Astrocyte (in vitro differentiated cells and primary cell): ENCODE measurements at regions not wholly inside any gene's neighbourhood (a gene's known extent, or its start where the extent isn't known, plus 50 kb on each side); places are given as distances from the start of the nearest gene placed in this dataset.
A peak's percentile ranks its signal among the peaks of the same experiment; 100 is the strongest.

ENCODE experiments used
- DNase-seq: peaks from one replicate; pipeline ENCODE4 v3.0.0-alpha.2; 2010; ENCODE audit warnings: low read depth
- FAIRE-seq: peaks from 2 replicates; lab custom pipeline; 2011; peaks lifted over from hg19 to GRCh38; lab: Jason Lieb, UNC
- H2AFZ ChIP-seq: 2 replicates; pipeline ENCODE4 v1.6.0; 2012; ENCODE audit warnings: low read depth, low read length, inconsistent platforms
- H3K27ac ChIP-seq: 2 replicates; pipeline ENCODE4 v1.5.1; 2011; ENCODE audit warnings: low read depth, low read length, inconsistent platforms
- H3K27me3 ChIP-seq: 2 replicates; pipeline ENCODE4 v1.6.0; 2011; ENCODE audit warnings: low read length, inconsistent platforms; ENCODE audit not compliant: insufficient read depth
- H3K36me3 ChIP-seq: 2 replicates; pipeline ENCODE4 v1.5.1; 2011; ENCODE audit warnings: low read length, inconsistent platforms; ENCODE audit not compliant: insufficient read depth
- H3K4me1 ChIP-seq: 2 replicates; pipeline ENCODE4 v1.5.1; 2011; ENCODE audit warnings: low read length, inconsistent platforms; ENCODE audit not compliant: insufficient read depth
- H3K4me2 ChIP-seq: 2 replicates; pipeline ENCODE4 v1.6.0; 2012; ENCODE audit warnings: low read length, inconsistent platforms
- H3K4me3 ChIP-seq: 2 replicates; pipeline ENCODE4 v1.5.1; 2011; ENCODE audit warnings: low read depth, mild to moderate bottlenecking, low read length, inconsistent platforms; ENCODE audit not compliant: insufficient read depth
- H3K79me2 ChIP-seq: 2 replicates; pipeline ENCODE4 v1.6.0; 2012; ENCODE audit warnings: mild to moderate bottlenecking, low read length, inconsistent platforms; ENCODE audit not compliant: insufficient read depth
- H3K9ac ChIP-seq: 2 replicates; pipeline ENCODE4 v1.6.0; 2012; ENCODE audit warnings: mild to moderate bottlenecking, low read length, inconsistent platforms
- H3K9me3 ChIP-seq: 2 replicates; pipeline ENCODE4 v1.5.1; 2012; ENCODE audit warnings: low read depth, mild to moderate bottlenecking, low read length, inconsistent platforms; ENCODE audit not compliant: insufficient read depth
- H4K20me1 ChIP-seq: 2 replicates; pipeline ENCODE4 v1.6.0; 2012; ENCODE audit warnings: low read length, inconsistent platforms; ENCODE audit not compliant: insufficient read depth
- H3K27ac Mint-ChIP-seq: one replicate; pipeline ENCODE4 v1.8.0; 2021; ENCODE audit warnings: mild to moderate bottlenecking, mixed read lengths; ENCODE audit not compliant: unreplicated experiment
- H3K27me3 Mint-ChIP-seq: one replicate; pipeline ENCODE4 v1.8.0; 2021; ENCODE audit warnings: low read depth, mixed read lengths; ENCODE audit not compliant: unreplicated experiment
- H3K36me3 Mint-ChIP-seq: one replicate; pipeline ENCODE4 v1.8.0; 2021; ENCODE audit warnings: low read depth, mixed read lengths; ENCODE audit not compliant: unreplicated experiment
- H3K4me1 Mint-ChIP-seq: one replicate; pipeline ENCODE4 v1.8.0; 2021; ENCODE audit warnings: low read depth, mixed read lengths; ENCODE audit not compliant: unreplicated experiment
- H3K4me3 Mint-ChIP-seq: one replicate; pipeline ENCODE4 v1.8.0; 2021; ENCODE audit warnings: mild to moderate bottlenecking, moderate library complexity, mixed read lengths; ENCODE audit not compliant: unreplicated experiment
- H3K9me3 Mint-ChIP-seq: one replicate; pipeline ENCODE4 v1.8.0; 2021; ENCODE audit warnings: mild to moderate bottlenecking, mixed read lengths; ENCODE audit not compliant: unreplicated experiment
- EZH2 ChIP-seq: IDR thresholded peaks from 2 replicates; pipeline ENCODE4 v1.6.1; 2012; ENCODE audit warnings: mild to moderate bottlenecking, low read length, inconsistent platforms; ENCODE audit not compliant: insufficient read depth
- TF ChIP-seq, protein P1 (sequence below): IDR thresholded peaks from 2 replicates; pipeline ENCODE4 v1.5.1; 2011; ENCODE audit warnings: low read depth, mild to moderate bottlenecking, inconsistent platforms, low read length, moderate library complexity; ENCODE audit not compliant: insufficient read depth

GRCh38 chr18:24840640-24841039, 380.2 kb downstream of the HRH4 start:
- TF ChIP-seq, protein P1, sequence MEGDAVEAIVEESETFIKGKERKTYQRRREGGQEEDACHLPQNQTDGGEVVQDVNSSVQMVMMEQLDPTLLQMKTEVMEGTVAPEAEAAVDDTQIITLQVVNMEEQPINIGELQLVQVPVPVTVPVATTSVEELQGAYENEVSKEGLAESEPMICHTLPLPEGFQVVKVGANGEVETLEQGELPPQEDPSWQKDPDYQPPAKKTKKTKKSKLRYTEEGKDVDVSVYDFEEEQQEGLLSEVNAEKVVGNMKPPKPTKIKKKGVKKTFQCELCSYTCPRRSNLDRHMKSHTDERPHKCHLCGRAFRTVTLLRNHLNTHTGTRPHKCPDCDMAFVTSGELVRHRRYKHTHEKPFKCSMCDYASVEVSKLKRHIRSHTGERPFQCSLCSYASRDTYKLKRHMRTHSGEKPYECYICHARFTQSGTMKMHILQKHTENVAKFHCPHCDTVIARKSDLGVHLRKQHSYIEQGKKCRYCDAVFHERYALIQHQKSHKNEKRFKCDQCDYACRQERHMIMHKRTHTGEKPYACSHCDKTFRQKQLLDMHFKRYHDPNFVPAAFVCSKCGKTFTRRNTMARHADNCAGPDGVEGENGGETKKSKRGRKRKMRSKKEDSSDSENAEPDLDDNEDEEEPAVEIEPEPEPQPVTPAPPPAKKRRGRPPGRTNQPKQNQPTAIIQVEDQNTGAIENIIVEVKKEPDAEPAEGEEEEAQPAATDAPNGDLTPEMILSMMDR: no peak
- no peak for TF ChIP-seq EZH2
- no peak overlapping the region for H3K4me3 ChIP-seq
- no peaks in the 10 kb centered on the region for H3K36me3 ChIP-seq
- H3K9me3 ChIP-seq: no peaks in the 10 kb centered on the region
- H4K20me1 ChIP-seq: no peaks in the 10 kb centered on the region
- Mint-ChIP-seq H3K9me3 (no peaks in the 10 kb centered on the region), H3K4me3 (no peak overlapping the region), H3K4me1 (peaks cover 25% of the 10 kb centered on the region), H3K27me3 (peaks cover 3% of the 10 kb centered on the region), H3K36me3 (no peaks in the 10 kb centered on the region), H3K27ac (peak overlapping the region; percentile 92)
- no peaks in the 10 kb centered on the region for H3K27me3 ChIP-seq
- peaks cover 7% of the 10 kb centered on the region for H3K4me1 ChIP-seq
- H3K9ac ChIP-seq: no peak overlapping the region
- H3K4me2 ChIP-seq: no peak overlapping the region
- FAIRE-seq (no peak), DNase-seq (no peak)
- no peak overlapping the region for H2AFZ ChIP-seq
- no peak overlapping the region for H3K27ac ChIP-seq
- no peaks in the 10 kb centered on the region for H3K79me2 ChIP-seq

DNA sequence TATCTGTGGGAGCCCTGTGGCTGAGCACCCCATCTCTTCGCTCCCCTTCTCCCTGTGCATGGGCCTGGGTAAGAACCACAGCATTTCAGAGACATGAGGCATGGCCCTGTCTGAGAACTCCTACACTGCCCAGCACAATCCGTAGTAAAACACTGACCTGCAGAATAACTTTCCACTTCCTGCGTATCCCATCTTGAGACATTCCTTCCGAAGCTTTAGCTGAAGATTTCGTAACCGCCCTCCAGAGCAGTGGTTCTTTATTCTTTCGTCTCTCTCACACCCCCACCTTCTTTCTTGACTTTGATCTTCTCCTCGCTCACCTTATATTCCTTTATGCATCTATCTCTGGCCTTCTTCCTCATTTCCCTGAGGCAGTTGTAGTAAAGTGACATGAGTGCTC, 381.1 kb downstream of the HRH4 start:
- Histone ChIP-seq H4K20me1 (no peaks in the 10 kb centered on the region), H3K4me3 (no peak overlapping the region), H3K27me3 (no peaks in the 10 kb centered on the region), H3K9me3 (no peaks in the 10 kb centered on the region), H3K4me2 (no peak overlapping the region), H3K4me1 (peaks cover 7% of the 10 kb centered on the region), H3K9ac (no peak overlapping the region), H3K36me3 (no peaks in the 10 kb centered on the region), H2AFZ (no peak overlapping the region), H3K79me2 (no peaks in the 10 kb centered on the region), H3K27ac (no peak overlapping the region)
- DNase-seq: no peak
- Mint-ChIP-seq H3K9me3 (no peaks in the 10 kb centered on the region), H3K36me3 (no peaks in the 10 kb centered on the region), H3K27ac (no peak overlapping the region), H3K4me1 (peaks cover 25% of the 10 kb centered on the region), H3K27me3 (peaks cover 5% of the 10 kb centered on the region), H3K4me3 (no peak overlapping the region)
- no peak for FAIRE-seq
- TF ChIP-seq EZH2: no peak
- TF ChIP-seq, protein P1: no peak

GRCh38 chr18:24843123-24843522, 382.7 kb downstream of the HRH4 start:
- H3K4me3 ChIP-seq: no peak overlapping the region
- no peak overlapping the region for H2AFZ ChIP-seq
- DNase-seq: no peak
- no peak overlapping the region for H3K9ac ChIP-seq
- FAIRE-seq: no peak
- no peaks in the 10 kb centered on the region for H3K4me1 ChIP-seq
- no peaks in the 10 kb centered on the region for H3K79me2 ChIP-seq
- H3K36me3 ChIP-seq: no peaks in the 10 kb centered on the region
- no peak overlapping the region for H3K4me2 ChIP-seq
- Mint-ChIP-seq H3K27ac (no peak overlapping the region), H3K4me1 (peaks cover 19% of the 10 kb centered on the region), H3K27me3 (peaks cover 14% of the 10 kb centered on the region), H3K4me3 (no peak overlapping the region), H3K36me3 (no peaks in the 10 kb centered on the region), H3K9me3 (no peaks in the 10 kb centered on the region)
- H3K9me3 ChIP-seq: no peaks in the 10 kb centered on the region
- no peaks in the 10 kb centered on the region for H4K20me1 ChIP-seq
- no peak overlapping the region for H3K27ac ChIP-seq
- H3K27me3 ChIP-seq: no peaks in the 10 kb centered on the region
- TF ChIP-seq, protein P1: no peak
- no peak for TF ChIP-seq EZH2
